Ascending aorta (tissue), 2 donors: ENCODE measurements at regions not wholly inside any gene's neighbourhood (a gene's known extent, or its start where the extent isn't known, plus 50 kb on each side); places are given as distances from the start of the nearest gene placed in this dataset.

Experiments used
- DNase-seq, 2 donors: peaks; one replicate each; pipeline ENCODE4 v3.0.0-alpha.2; 2019; ENCODE audit warnings: low spot score in 2 of 2
- H3K27ac ChIP-seq, 2 donors: fragments of 200-600 bp; sonication (generic); one replicate each; pipeline ENCODE4 v1.5.1; 2016 to 2017; ENCODE audit warnings: mild to moderate bottlenecking in 1 of 2
- H3K27me3 ChIP-seq: fragments of 200-600 bp; sonication (generic); one replicate; pipeline ENCODE4 v1.5.1; 2017
- H3K36me3 ChIP-seq, 2 donors: fragments of 200-600 bp; sonication (generic); one replicate each; pipeline ENCODE4 v1.5.1; 2016
- H3K4me1 ChIP-seq, 2 donors: fragments of 200-600 bp; sonication (generic); one replicate each; pipeline ENCODE4 v1.5.1; 2016 to 2017; ENCODE audit warnings: mild to moderate bottlenecking in 1 of 2
- H3K4me3 ChIP-seq, 2 donors: fragments of 200-600 bp; sonication (generic); one replicate each; pipeline ENCODE4 v1.5.1; 2016 to 2017; ENCODE audit warnings: mild to moderate bottlenecking in 1 of 2
- H3K9me3 ChIP-seq, 2 donors: fragments of 200-600 bp; sonication (generic); one replicate each; pipeline ENCODE4 v1.5.1; 2016
- intact Hi-C: fragments of 100-400 bp; cut with DNase I; formaldehyde crosslinking; loops from one replicate; pipeline ENCODE4 v1.15.1; 2023
- TF ChIP-seq, protein P1 (sequence below), 3 experiments: fragments of 200-600 bp in 2 of 3; fragments of 450-650 bp in 1 of 3; sonication (generic) in 2 of 3; IDR thresholded peaks; one replicate each; pipeline ENCODE4 v1.5.1; 2016 to 2019; ENCODE audit warnings: antibody characterized with exemption in 3 of 3, mild to moderate bottlenecking in 1 of 3, moderate library complexity in 1 of 3

DNA sequence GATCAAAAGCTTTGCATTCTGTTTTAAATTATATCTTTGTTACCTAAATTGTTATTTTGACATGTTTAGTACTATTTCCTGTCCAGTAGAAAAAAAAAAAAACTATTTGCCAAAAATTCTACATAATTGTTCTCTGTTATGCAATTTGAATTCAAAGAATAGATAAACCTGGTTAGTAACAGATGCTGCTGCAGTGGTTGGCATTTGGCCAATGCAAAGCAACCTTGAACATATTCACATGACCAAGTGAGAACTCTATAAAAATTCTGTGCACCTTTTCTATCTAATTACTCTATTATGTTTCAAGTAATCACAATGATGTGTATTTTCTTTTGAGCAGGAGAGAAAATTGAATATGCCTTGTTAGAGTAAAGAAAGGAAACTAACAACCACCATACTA is 1473.4 kb downstream of the RPA4 start:
- H3K36me3 ChIP-seq, result no peaks in the 10 kb centered on the region
- H3K9me3 ChIP-seq, result no peaks in the 10 kb centered on the region
- no peaks in the 10 kb centered on the region for H3K4me1 ChIP-seq
- TF ChIP-seq, protein P1, sequence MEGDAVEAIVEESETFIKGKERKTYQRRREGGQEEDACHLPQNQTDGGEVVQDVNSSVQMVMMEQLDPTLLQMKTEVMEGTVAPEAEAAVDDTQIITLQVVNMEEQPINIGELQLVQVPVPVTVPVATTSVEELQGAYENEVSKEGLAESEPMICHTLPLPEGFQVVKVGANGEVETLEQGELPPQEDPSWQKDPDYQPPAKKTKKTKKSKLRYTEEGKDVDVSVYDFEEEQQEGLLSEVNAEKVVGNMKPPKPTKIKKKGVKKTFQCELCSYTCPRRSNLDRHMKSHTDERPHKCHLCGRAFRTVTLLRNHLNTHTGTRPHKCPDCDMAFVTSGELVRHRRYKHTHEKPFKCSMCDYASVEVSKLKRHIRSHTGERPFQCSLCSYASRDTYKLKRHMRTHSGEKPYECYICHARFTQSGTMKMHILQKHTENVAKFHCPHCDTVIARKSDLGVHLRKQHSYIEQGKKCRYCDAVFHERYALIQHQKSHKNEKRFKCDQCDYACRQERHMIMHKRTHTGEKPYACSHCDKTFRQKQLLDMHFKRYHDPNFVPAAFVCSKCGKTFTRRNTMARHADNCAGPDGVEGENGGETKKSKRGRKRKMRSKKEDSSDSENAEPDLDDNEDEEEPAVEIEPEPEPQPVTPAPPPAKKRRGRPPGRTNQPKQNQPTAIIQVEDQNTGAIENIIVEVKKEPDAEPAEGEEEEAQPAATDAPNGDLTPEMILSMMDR (IDR thresholded peaks at IDR 0.05), result no peak
- intact Hi-C loops, result no loop called here
- H3K4me3 ChIP-seq, result no peak overlapping the region
- DNase-seq, result no peak
- no peak overlapping the region for H3K27ac ChIP-seq
- no peaks in the 10 kb centered on the region for H3K27me3 ChIP-seq

DNA sequence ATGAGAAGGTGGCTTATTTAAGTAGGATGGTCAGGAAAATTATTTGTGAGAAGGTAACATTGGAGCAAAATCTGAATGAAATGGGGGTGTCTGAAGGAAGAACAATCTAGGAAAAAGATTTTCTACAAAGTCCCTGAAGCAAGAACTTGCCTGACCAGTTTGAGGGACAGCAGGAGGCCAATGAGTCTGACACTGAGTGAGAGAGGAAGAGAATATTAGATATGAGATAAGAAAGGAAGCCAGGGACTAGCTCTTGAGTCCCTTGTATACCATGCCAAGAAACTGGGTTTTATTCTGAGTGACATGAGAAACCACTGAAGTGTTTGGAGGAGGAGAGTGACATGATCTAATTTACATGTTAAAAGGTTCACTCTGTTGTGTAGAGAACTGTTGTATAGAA is 1478.9 kb downstream of the RPA4 start:
- intact Hi-C loops, result no loop called here
- Histone ChIP-seq H3K27ac (no peak overlapping the region), H3K9me3 (peaks cover 0 to 6% of the 10 kb centered on the region in 2 donors), H3K27me3 (no peaks in the 10 kb centered on the region), H3K4me3 (no peak overlapping the region), H3K4me1 (no peaks in the 10 kb centered on the region), H3K36me3 (no peaks in the 10 kb centered on the region)
- DNase-seq, result no peak
- TF ChIP-seq, protein P1 (IDR thresholded peaks at IDR 0.05), result no peak

DNA sequence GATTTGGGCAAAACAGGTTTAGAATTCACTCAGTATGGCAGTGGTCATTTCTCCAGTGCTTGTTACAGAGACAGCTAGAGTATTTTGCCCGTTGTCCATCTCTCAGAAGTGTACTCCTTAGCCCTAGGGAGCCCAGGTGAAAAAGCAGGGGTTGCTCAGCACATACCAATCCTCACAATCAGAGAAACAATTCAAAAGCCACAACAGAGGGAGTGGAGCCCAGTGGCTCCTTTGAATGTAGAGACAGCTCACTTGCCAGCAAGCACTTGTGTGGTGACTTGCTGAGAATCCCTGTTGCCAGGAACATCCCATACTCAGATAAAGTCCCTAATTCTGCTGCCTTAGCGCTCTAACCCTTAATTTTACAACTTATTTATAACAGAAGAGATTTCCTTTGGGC is 1488.3 kb downstream of the RPA4 start:
- no peak for DNase-seq
- intact Hi-C loops, result no loop called here
- H3K4me3 ChIP-seq, result no peak overlapping the region
- TF ChIP-seq, protein P1 (IDR thresholded peaks at IDR 0.05), result no peak
- H3K4me1 ChIP-seq, result no peaks in the 10 kb centered on the region
- peaks cover 0 to 8% of the 10 kb centered on the region in 2 donors for H3K9me3 ChIP-seq
- H3K27ac ChIP-seq, result no peak overlapping the region
- H3K27me3 ChIP-seq, result no peaks in the 10 kb centered on the region
- H3K36me3 ChIP-seq, result no peaks in the 10 kb centered on the region

DNA sequence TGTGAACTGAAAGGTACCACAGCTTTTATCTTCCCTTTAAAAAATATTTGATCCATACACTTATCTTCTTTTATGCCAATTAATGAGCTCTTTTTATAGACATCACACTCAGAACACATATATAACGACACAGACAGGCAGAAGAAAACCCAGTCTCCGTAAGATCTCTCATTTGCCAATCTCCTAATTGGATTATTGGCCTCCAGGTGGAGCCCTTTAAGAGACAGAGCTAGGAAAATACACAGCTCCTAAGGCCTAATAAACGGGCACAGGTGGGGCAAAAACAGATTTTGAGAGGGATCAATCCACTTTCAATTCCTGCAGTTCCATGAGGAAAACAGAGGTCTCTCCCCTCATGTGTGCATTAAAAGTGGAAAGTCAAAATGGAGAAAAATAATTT is 1495.4 kb downstream of the RPA4 start:
- H3K4me1 ChIP-seq, result no peaks in the 10 kb centered on the region
- H3K27me3 ChIP-seq, result no peaks in the 10 kb centered on the region
- DNase-seq, result no peak
- TF ChIP-seq, protein P1 (IDR thresholded peaks at IDR 0.05), result no peak
- no peak overlapping the region for H3K4me3 ChIP-seq
- no peaks in the 10 kb centered on the region for H3K36me3 ChIP-seq
- H3K9me3 ChIP-seq, result peaks cover 0 to 11% of the 10 kb centered on the region in 2 donors
- H3K27ac ChIP-seq, result no peak overlapping the region
- intact Hi-C loops, result no loop called here

DNA sequence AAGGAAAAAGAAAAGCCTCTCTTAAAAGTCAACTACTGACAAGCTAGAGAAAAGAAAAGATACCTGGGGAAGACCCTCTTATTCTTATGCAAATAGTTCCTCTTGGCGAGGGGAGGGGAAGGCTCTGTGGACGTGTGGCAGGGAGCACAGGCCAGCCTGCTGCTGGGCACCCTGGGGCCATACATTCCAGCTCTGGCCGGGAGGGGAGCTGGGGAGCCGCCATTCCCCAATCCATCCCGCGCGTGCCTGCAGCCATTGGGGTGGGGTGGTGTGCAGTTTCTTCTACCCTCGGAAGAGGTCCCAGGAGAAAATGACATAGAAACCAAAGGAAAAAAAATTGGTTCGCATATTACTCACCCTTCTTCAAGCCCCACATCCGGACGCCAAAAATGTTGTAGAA is 1496.4 kb downstream of the RPA4 start:
- intact Hi-C loops, result no loop called here
- DNase-seq, result no peak
- peaks cover 0 to 11% of the 10 kb centered on the region in 2 donors for H3K9me3 ChIP-seq
- H3K36me3 ChIP-seq, result no peaks in the 10 kb centered on the region
- no peaks in the 10 kb centered on the region for H3K4me1 ChIP-seq
- H3K27ac ChIP-seq, result no peak overlapping the region
- TF ChIP-seq, protein P1 (IDR thresholded peaks at IDR 0.05), result no peak
- H3K4me3 ChIP-seq, result no peak overlapping the region
- no peaks in the 10 kb centered on the region for H3K27me3 ChIP-seq

- Histone ChIP-seq H3K27me3 (no peaks in the 10 kb centered on the region), H3K9me3 (peaks cover 0 to 11% of the 10 kb centered on the region in 2 donors), H3K4me3 (no peak overlapping the region), H3K4me1 (no peaks in the 10 kb centered on the region), H3K27ac (no peak overlapping the region), H3K36me3 (no peaks in the 10 kb centered on the region)
- DNase-seq, result no peak
- intact Hi-C loops, result no loop called here
- TF ChIP-seq, protein P1 (IDR thresholded peaks at IDR 0.05), result no peak
Observed at GRCh38 chrX:98380556-98380955, 1496.8 kb downstream of the RPA4 start.
